WI38 (cell line): ENCODE measurements at regions not wholly inside any gene's neighbourhood (a gene's known extent, or its start where the extent isn't known, plus 50 kb on each side); places are given as distances from the start of the nearest gene placed in this dataset.

ENCODE experiments used
- H3K4me3 ChIP-seq: 2 replicates; pipeline ENCODE4 v1.5.1; 2011; ENCODE audit warnings: low read depth, mild to moderate bottlenecking, control low read depth, low read length
- CTCF ChIP-seq: IDR thresholded peaks from 2 replicates; pipeline ENCODE4 v1.5.1; 2012; ENCODE audit warnings: low read depth, mild to moderate bottlenecking, control low read depth, low read length

- no peak overlapping the region for H3K4me3 ChIP-seq
- no peak for TF ChIP-seq CTCF
These were observed 230.0 kb upstream of the EPHA4 start for GRCh38 chr2:221802089-221802488.

- no peak for TF ChIP-seq CTCF
- H3K4me3 ChIP-seq, result no peak overlapping the region
These were observed 220.9 kb upstream of the EPHA4 start for GRCh38 chr2:221792971-221793521.

- no peak overlapping the region for H3K4me3 ChIP-seq
- TF ChIP-seq CTCF, result no peak
These were observed 219.7 kb upstream of the EPHA4 start for GRCh38 chr2:221791844-221792243.

- no peak for TF ChIP-seq CTCF
- H3K4me3 ChIP-seq, result no peak overlapping the region
These were observed 215.5 kb upstream of the EPHA4 start for GRCh38 chr2:221787561-221787960.

GRCh38 chr2:221786297-221786926 is 214.3 kb upstream of the EPHA4 start:
- H3K4me3 ChIP-seq, result no peak overlapping the region
- TF ChIP-seq CTCF, result no peak

GRCh38 chr2:221780281-221780688 is 208.2 kb upstream of the EPHA4 start:
- H3K4me3 ChIP-seq, result no peak overlapping the region
- no peak for TF ChIP-seq CTCF

GRCh38 chr2:221779614-221780067 is 207.5 kb upstream of the EPHA4 start:
- TF ChIP-seq CTCF, result no peak
- H3K4me3 ChIP-seq, result no peak overlapping the region
